NCI-H82 treated with DMSO at 0.1 percent for 48 hours (cell line): ENCODE measurements at regions not wholly inside any gene's neighbourhood (a gene's known extent, or its start where the extent isn't known, plus 50 kb on each side); places are given as distances from the start of the nearest gene placed in this dataset.

ENCODE experiments used
- DNase-seq: peaks from one replicate; lab custom pipeline; 2025; ENCODE audit not compliant: unreplicated experiment; lab: John Stamatoyannopoulos, UW

- DNase-seq: no peak
These were observed 174.7 kb upstream of the SLC24A5 start for GRCh38 chr15:47945872-47946650.

GRCh38 chr15:47949815-47950214, 171.0 kb upstream of the SLC24A5 start:
- no peak for DNase-seq

GRCh38 chr15:47950447-47950846, 170.3 kb upstream of the SLC24A5 start:
- no peak for DNase-seq

DNA sequence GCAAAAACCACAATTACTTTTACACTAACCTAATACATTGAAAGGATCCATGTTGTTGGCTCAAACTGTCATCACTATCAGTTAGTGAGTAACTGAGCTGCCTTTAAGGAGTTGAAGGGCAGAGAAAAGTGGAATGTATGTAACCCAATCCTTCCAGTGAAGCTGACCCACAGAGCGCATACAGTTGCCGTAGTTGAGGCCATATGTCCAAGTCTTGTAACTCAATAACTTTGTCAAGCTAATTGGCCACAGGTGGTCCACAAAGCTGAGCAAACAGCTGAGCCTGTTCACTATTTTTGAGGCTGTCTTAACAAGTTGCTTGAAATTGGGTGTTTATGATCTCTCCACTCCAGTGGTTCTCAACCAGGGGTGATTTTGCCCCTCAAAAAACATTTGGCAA, 169.0 kb upstream of the SLC24A5 start:
- no peak for DNase-seq

GRCh38 chr15:47954196-47954595, 166.6 kb upstream of the SLC24A5 start:
- DNase-seq: no peak

DNA sequence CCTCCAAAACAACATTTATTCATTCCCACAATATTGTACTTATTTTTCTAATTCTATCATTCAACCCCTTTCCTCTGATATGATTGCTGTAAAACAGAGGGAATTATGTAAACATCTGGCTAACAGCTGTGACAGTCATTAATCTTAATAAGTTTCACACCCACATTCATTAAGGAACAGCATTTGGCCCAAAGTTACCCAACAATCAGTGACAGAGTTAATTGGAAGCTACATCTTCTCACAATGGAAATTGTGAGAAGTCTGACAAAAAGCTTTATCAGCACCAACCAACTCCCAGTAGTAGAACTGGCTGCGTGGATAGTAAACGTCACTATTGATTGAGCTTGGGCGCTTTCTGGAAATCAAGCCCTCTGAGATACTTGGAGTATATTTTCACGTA, 165.8 kb upstream of the SLC24A5 start:
- no peak for DNase-seq

DNA sequence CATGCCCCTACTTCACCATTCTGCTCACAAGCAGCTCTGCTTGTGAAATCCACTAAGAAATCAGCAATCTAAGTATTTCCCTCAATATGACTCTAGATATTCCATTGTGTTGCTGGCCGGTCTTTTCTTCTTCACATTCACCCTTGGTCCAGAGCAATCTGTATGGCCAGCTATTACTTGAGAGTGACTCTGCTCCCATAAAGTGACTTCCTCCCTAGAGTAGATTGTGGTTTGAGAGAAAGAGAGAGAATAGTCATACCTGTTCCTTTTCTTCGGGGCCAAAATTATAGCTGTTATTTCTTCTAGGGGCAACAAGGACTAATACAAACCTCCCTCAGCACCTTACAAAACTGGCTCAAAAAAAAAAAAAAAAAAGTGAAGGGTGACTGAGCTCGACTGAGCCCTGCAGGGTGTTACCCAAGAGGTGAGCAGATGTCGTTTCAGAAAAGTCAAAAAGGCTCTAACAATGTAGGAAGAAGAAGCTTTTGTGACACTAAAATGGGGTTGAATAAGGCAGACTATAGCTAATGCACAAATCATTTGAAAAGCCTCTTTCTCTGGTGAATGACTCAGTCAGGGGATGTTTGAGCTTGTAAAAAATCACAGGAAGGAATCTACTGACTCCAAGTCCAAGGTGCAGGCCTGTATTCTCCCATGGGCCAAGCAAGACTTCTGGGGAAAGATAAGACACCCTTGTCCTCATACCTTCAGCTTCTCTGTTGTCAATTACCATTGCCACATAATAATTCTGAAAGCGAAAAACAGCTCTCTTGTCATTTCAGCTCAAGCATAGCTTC, 161.0 kb upstream of the SLC24A5 start:
- no peak for DNase-seq

DNA sequence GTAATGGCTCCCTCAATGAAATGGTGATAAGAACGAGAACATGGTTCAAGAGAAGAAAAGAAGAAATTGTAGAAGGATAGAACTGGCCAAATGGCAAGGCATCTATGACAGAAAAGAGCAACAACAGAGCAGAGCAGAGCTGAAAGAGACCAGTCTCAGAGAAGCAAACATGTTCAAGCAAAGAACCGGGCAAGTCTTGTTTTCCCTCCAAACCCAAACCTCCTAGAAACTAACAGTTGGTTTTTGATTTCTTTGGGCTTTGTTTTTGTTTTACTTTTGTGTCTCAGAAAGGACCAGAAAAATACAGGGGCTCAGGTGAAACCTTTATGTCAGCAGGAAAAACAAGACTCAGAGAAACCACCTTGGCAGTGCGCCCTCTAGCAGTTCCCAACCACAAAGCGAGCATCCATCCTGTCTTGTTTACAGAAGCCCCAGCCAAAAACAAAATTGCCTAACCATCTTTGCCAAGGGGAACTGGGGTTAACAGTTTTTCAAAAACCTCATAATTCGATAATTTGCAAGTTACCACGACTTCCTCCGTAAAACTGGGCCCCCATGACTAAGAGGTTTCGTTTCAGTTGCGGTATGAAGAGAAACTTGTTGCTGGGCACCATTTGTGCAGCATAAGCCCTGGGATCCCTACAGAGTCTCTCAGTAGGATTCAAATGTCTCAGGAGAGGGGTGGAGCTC, 159.2 kb upstream of the SLC24A5 start:
- DNase-seq: no peak

DNA sequence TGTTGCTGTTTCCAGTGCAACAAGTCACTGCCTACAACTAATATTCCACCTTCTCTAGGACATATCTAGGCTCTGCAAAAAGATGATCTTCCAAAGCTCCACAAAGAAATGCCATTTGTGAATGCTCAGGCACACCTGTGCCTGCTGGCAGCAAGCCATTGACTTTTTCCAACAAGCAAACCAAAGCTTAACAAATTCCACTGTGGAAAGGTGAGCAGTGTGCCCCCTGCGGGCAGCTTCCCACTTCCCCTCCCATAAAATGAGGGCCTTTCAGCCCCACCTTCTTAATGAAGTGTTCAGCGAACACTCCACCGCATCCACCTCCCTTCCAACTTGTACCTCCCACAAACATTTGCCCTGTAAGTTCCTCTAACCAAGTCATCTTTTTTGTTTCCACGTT, 157.5 kb upstream of the SLC24A5 start:
- no peak for DNase-seq

- DNase-seq: no peak
These were observed 156.6 kb upstream of the SLC24A5 start for GRCh38 chr15:47964229-47964628.

DNA sequence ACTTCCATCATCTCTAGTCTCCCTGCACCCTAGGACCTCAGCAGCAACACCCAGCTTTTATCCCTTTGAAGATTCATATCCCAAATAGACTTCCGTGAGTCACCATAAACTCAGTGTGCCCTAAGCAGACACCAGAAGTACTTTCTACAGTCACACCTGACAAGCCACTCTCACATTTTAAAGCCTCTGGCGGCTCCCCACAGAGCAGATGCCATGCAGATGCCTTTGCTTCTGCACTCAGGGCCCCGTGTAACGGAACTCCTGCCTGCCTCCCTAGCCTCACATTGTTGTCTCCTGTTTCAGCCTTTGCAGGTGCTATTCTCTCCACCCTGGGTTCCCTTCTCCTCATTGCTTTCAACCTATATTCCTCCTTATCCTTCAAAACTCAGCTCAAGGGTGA, 155.5 kb upstream of the SLC24A5 start:
- DNase-seq: no peak

DNA sequence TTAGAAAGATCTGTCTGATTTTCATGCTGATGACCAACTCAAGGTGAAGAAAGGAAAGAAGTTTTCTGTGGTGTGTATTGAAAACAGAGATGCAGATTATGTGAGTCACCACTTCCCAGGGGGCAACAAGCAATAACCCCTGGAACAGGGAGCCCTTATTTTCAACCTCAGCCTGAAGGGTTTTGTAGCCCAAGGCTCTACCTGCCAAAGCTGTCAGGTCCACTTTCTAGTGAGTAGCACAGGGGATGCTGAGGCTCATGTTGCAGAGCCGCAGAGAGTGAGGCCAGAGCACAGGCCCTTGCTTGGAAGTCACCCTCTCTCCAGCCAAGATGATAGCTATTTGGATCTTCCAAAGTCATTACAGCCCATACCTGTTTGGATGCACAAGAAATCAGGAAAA, 152.2 kb upstream of the SLC24A5 start:
- DNase-seq: no peak

DNA sequence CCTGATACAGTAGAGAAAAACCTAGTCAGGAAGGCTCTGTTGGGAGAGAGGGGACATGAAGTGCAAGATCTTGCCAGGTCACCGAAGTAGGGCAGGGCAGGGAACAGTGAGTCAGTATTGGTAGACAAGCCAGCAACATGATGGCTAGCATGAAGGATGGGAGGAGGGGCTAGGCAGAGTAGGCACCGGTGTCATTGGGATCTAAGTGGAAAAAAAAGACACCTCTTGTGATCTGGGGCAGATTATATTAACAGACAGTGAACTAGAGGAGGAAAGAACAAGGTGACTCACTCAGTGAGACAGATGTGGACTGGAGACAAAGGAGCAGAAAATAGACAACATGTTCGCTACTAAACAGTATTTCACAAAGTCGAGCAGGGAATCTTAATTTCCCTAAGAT, 149.2 kb upstream of the SLC24A5 start:
- no peak for DNase-seq

GRCh38 chr15:47972738-47973137, 148.1 kb upstream of the SLC24A5 start:
- DNase-seq: no peak

GRCh38 chr15:47974724-47975123, 146.1 kb upstream of the SLC24A5 start:
- DNase-seq: no peak

GRCh38 chr15:47975427-47975826, 145.4 kb upstream of the SLC24A5 start:
- DNase-seq: no peak

DNA sequence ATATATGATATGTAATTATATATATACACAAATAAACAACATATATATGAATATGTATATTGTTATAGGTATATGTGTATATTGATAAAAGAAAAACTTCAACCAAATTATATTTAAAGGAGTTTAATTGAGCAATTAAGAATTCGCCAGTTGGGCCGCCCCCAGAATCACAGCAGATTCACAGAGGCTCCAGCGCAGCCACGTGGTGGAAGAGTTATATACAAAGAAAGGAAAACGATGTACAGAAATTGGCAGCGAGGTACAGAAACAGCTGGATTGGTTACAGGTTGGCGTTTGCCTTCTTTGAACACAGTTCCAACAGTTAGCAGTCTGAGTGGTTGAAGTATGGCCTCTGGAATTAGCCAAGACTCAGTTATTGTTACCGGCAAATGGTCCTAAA, 137.3 kb upstream of the SLC24A5 start:
- DNase-seq: no peak

DNA sequence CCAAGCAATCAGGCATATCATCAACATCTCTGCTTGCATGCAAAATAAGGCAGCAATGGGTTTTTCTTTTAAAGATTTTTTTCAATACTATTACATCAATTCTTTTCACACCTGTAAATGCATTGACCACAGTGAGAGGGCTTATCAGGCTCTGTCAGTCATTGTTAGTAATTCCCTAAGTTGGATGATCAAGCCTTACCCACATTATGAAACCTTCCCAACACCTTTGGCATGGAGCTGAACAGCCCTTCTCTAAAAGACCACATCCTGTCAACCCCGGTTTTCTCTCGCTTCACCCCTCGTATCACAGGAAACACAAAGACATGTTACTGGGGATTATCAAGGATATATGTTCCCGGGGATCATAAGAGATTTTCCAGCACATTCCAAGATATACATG, 135.2 kb upstream of the SLC24A5 start:
- DNase-seq: no peak

- no peak for DNase-seq
These were observed 133.3 kb upstream of the SLC24A5 start for GRCh38 chr15:47987461-47987860.

DNA sequence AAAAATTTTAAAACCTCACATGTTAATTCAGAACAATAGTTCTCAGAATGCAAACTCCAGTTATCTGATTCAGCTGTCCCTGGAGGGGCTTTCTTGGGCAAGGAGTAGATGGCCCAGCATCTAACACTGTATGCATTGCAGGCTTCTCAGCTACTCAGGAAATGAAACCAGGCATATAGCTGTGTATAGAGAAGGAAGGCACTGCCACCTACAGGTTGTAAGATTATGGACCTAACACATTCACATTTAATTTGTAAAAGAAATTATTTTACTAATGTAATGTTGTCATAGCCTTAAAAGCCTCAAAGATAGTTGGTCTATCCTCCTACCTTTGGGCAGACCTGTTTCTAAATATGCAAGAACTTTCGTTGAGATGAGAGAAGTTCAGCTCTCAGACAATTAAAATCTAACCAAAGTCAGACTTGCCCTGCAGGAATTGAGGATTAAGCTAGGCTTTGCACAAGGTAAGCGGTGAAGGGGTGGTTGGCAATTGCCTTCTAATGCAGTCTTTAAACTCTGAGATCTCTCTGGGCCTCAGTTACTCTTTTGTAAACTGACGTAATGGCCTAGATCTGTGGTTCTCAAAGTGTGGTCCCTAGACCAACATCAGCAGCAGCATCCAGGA, 132.8 kb upstream of the SLC24A5 start:
- peak; percentile 77 for DNase-seq

GRCh38 chr15:47988564-47988963, 132.2 kb upstream of the SLC24A5 start:
- no peak for DNase-seq
